HEK293T (cell line): ENCODE measurements at regions not wholly inside any gene's neighbourhood (a gene's known extent, or its start where the extent isn't known, plus 50 kb on each side); places are given as distances from the start of the nearest gene placed in this dataset.
"Not testable (repeated sequence)": the region's sequence is repeated elsewhere in the genome, so short reads cannot be mapped to it uniquely, and the experiment has no call there.

Source experiments
- CTCF ChIA-PET: fragments of 350-600 bp; formaldehyde crosslinking; extraction: SDS; loops from one replicate; lab custom pipeline; 2021; ENCODE audit warnings: antibody characterized with exemption, inconsistent platforms; lab: Yijun Ruan, JAX
- POLR2A ChIA-PET: fragments of 350-600 bp; formaldehyde crosslinking; extraction: SDS; loops from one replicate; lab custom pipeline; 2020; ENCODE audit warnings: antibody characterized with exemption, inconsistent platforms; lab: Yijun Ruan, JAX
- DNase-seq: peaks from one replicate; pipeline ENCODE4 v3.0.0; 2012; ENCODE audit warnings: mixed read lengths; ENCODE audit errors: extremely low spot score
- ARNT ChIP-seq: fragments of 450-650 bp; IDR thresholded peaks from 2 replicates; pipeline ENCODE4 v1.6.1; 2017; ENCODE audit warnings: mild to moderate bottlenecking
- CTBP1 ChIP-seq: fragments of 450-650 bp; IDR thresholded peaks from 2 replicates; pipeline ENCODE4 v1.6.1; 2016; ENCODE audit warnings: borderline replicate concordance
- FOXA1 ChIP-seq: fragments of 450-650 bp; IDR thresholded peaks from 2 replicates; pipeline ENCODE4 v1.6.1; 2016; ENCODE audit warnings: mild to moderate bottlenecking
- SP1 ChIP-seq: fragments of 450-650 bp; IDR thresholded peaks from 2 replicates; pipeline ENCODE4 v1.6.1; 2017

GRCh38 chr15:30830961-30831360 is 72.8 kb upstream of the FAN1 start:
- ChIA-PET CTCF (no interaction called here), POLR2A (no interaction called here)
- TF ChIP-seq ARNT (no peak), FOXA1 (no peak), CTBP1 (no peak), SP1 (no peak)
- no peak for DNase-seq

- CTCF ChIA-PET = not testable (repeated sequence)
These were observed 70.3 kb upstream of the FAN1 start for GRCh38 chr15:30833379-30833778.

GRCh38 chr15:30841639-30842038 is 62.1 kb upstream of the FAN1 start:
- DNase-seq, CTCF ChIA-PET, POLR2A ChIA-PET: not testable (repeated sequence)

More at GRCh38 chr15:30833379-30833778, 70.3 kb upstream of the FAN1 start:
- DNase-seq, POLR2A ChIA-PET: not testable (repeated sequence)

- CTCF ChIA-PET, DNase-seq: not testable (repeated sequence)
These were observed 60.8 kb upstream of the FAN1 start for GRCh38 chr15:30842798-30843472.

GRCh38 chr15:30845536-30845935 is 58.2 kb upstream of the FAN1 start:
- CTCF ChIA-PET = interaction anchor here (1.8 kb wide), 1 partner anchor 14 kb away, joined by 5 read pairs; no protein-coding TSS in a partner anchor
- DNase-seq, POLR2A ChIA-PET: not testable (repeated sequence)

More at GRCh38 chr15:30842798-30843472, 60.8 kb upstream of the FAN1 start:
- POLR2A ChIA-PET = not testable (repeated sequence)
